Neural cell (in vitro differentiated cells): ENCODE measurements at regions not wholly inside any gene's neighbourhood (a gene's known extent, or its start where the extent isn't known, plus 50 kb on each side); places are given as distances from the start of the nearest gene placed in this dataset.

Experiments
- H2AFZ ChIP-seq: fragments of 200-600, 300-800 bp; sonication (generic), shearing (Covaris generic); 2 replicates; pipeline ENCODE4 v1.6.0; 2014; ENCODE audit warnings: low read depth, mild to moderate bottlenecking, antibody characterized with exemption, low read length, moderate library complexity
- H3F3A ChIP-seq: fragments of 200-600 bp; shearing (Covaris generic); 2 replicates; pipeline ENCODE4 v1.6.1; 2016; ENCODE audit warnings: mild to moderate bottlenecking, moderate library complexity, mixed read lengths, antibody characterized with exemption, low read length; ENCODE audit not compliant: insufficient read depth, poor library complexity, severe bottlenecking
- H3K27ac ChIP-seq: fragments of 200-600, 300-800 bp; sonication (generic), shearing (Covaris generic); 2 replicates; pipeline ENCODE4 v1.5.1; 2014; ENCODE audit warnings: mild to moderate bottlenecking, low read length, moderate library complexity
- H3K27me3 ChIP-seq: fragments of 300-800, 200-600 bp; sonication (generic), shearing (Covaris generic); 2 replicates; pipeline ENCODE4 v1.6.0; 2014; ENCODE audit warnings: mild to moderate bottlenecking, low read depth, low read length, moderate library complexity; ENCODE audit not compliant: insufficient read depth
- H3K36me3 ChIP-seq: fragments of 300-800, 200-600 bp; sonication (generic), shearing (Covaris generic); 2 replicates; pipeline ENCODE4 v1.5.1; 2014; ENCODE audit warnings: mild to moderate bottlenecking, antibody characterized with exemption, low read length, moderate library complexity; ENCODE audit not compliant: insufficient read depth
- H3K4me2 ChIP-seq: fragments of 300-800, 200-600 bp; sonication (generic), shearing (Covaris generic); 2 replicates; pipeline ENCODE4 v1.6.0; 2014; ENCODE audit warnings: mild to moderate bottlenecking, low read length
- H3K4me3 ChIP-seq: fragments of 300-800, 200-600 bp; sonication (generic), shearing (Covaris generic); 2 replicates; pipeline ENCODE4 v1.5.1; 2014; ENCODE audit warnings: mild to moderate bottlenecking, low read length, moderate library complexity
- H3K79me2 ChIP-seq: fragments of 200-600 bp; shearing (Covaris generic); replicated peaks from 2 replicates; pipeline ENCODE4 v1.6.0; 2014; ENCODE audit warnings: mild to moderate bottlenecking, low read length, moderate library complexity; ENCODE audit not compliant: insufficient read depth
- H3K9ac ChIP-seq: fragments of 300-800, 200-600 bp; sonication (generic), shearing (Covaris generic); 2 replicates; pipeline ENCODE4 v1.6.1; 2016; ENCODE audit warnings: mild to moderate bottlenecking, low read length, mixed read lengths
- H3K9me2 ChIP-seq: fragments of 200-600 bp; shearing (Covaris generic); 2 replicates; pipeline ENCODE4 v1.6.1; 2016; ENCODE audit warnings: mild to moderate bottlenecking, low read length, mixed read lengths; ENCODE audit not compliant: insufficient read depth
- H3K9me3 ChIP-seq: fragments of 200-600, 300-800 bp; sonication (generic), shearing (Covaris generic); 2 replicates; pipeline ENCODE4 v1.6.1; 2016; ENCODE audit warnings: mild to moderate bottlenecking, mixed run types, low read length, moderate library complexity, mixed read lengths
- H4K20me1 ChIP-seq: fragments of 200-600 bp; shearing (Covaris generic); 2 replicates; pipeline ENCODE4 v1.6.1; 2016; ENCODE audit warnings: mild to moderate bottlenecking, mixed run types; ENCODE audit not compliant: insufficient read depth
- CTCF ChIP-seq: fragments of 450-650 bp; IDR thresholded peaks from 2 replicates; pipeline ENCODE4 v1.5.1; 2014; ENCODE audit warnings: antibody characterized with exemption, mild to moderate bottlenecking, moderate library complexity; ENCODE audit not compliant: poor library complexity, severe bottlenecking
- EP300 ChIP-seq: fragments of 450-650 bp; conservative IDR thresholded peaks from 2 replicates; pipeline ENCODE4 v1.6.1; 2014; ENCODE audit warnings: antibody characterized with exemption, mild to moderate bottlenecking, moderate library complexity; ENCODE audit not compliant: poor library complexity, severe bottlenecking
- EZH2 ChIP-seq: fragments of 200-600, 300-800 bp; shearing (Covaris generic), sonication (generic); IDR thresholded peaks from 2 replicates; pipeline ENCODE4 v1.6.1; 2014; ENCODE audit warnings: antibody characterized with exemption, low read length, borderline replicate concordance, mild to moderate bottlenecking; ENCODE audit not compliant: insufficient read depth, poor library complexity, severe bottlenecking
- MXI1 ChIP-seq: fragments of 450-650 bp; conservative IDR thresholded peaks from 2 replicates; pipeline ENCODE4 v1.6.1; 2014; ENCODE audit warnings: antibody characterized with exemption, mild to moderate bottlenecking; ENCODE audit not compliant: poor library complexity, severe bottlenecking
- POLR2AphosphoS5 ChIP-seq: IDR thresholded peaks from 2 replicates; pipeline ENCODE4 v1.6.1; 2012
- RAD21 ChIP-seq: fragments of 450-650 bp; conservative IDR thresholded peaks from 2 replicates; pipeline ENCODE4 v1.6.1; 2014; ENCODE audit warnings: antibody characterized with exemption, mild to moderate bottlenecking, moderate library complexity
- REST ChIP-seq: IDR thresholded peaks from 2 replicates; pipeline ENCODE4 v1.6.1; 2012; ENCODE audit warnings: borderline replicate concordance
- SMC3 ChIP-seq: fragments of 450-650 bp; conservative IDR thresholded peaks from 2 replicates; pipeline ENCODE4 v1.6.1; 2014; ENCODE audit warnings: antibody characterized with exemption, mild to moderate bottlenecking, moderate library complexity; ENCODE audit not compliant: poor library complexity
- TAF1 ChIP-seq: IDR thresholded peaks from 2 replicates; pipeline ENCODE4 v1.6.1; 2012; ENCODE audit warnings: low read depth

GRCh38 chr20:12936524-12936923 lies 72.2 kb upstream of the SPTLC3 start:
- no peaks in the 10 kb centered on the region for H3K9me2 ChIP-seq
- no peak overlapping the region for H3K4me3 ChIP-seq
- no peaks in the 10 kb centered on the region for H3K79me2 ChIP-seq
- no peaks in the 10 kb centered on the region for H3K9me3 ChIP-seq
- no peak overlapping the region for H3K4me2 ChIP-seq
- no peak for TF ChIP-seq RAD21
- no peak for TF ChIP-seq SMC3
- no peak for TF ChIP-seq EZH2
- no peak for TF ChIP-seq REST
- TF ChIP-seq TAF1 = no peak
- no peak for TF ChIP-seq EP300
- TF ChIP-seq MXI1 = no peak
- no peak for TF ChIP-seq CTCF
- no peak for TF ChIP-seq POLR2AphosphoS5
- no peaks in the 10 kb centered on the region for H4K20me1 ChIP-seq
- H3K27me3 ChIP-seq = no peaks in the 10 kb centered on the region
- no peak overlapping the region for H2AFZ ChIP-seq
- H3K36me3 ChIP-seq = no peaks in the 10 kb centered on the region
- H3F3A ChIP-seq = no peaks in the 10 kb centered on the region
- no peak overlapping the region for H3K27ac ChIP-seq
- H3K9ac ChIP-seq = no peak overlapping the region

- H3F3A ChIP-seq = no peaks in the 10 kb centered on the region
- H3K9me3 ChIP-seq = no peaks in the 10 kb centered on the region
- H3K9me2 ChIP-seq = no peaks in the 10 kb centered on the region
- no peak overlapping the region for H3K4me3 ChIP-seq
- no peaks in the 10 kb centered on the region for H3K36me3 ChIP-seq
- H4K20me1 ChIP-seq = no peaks in the 10 kb centered on the region
- H3K79me2 ChIP-seq = no peaks in the 10 kb centered on the region
- H3K27ac ChIP-seq = no peak overlapping the region
- no peak overlapping the region for H3K9ac ChIP-seq
- no peak overlapping the region for H3K4me2 ChIP-seq
- no peaks in the 10 kb centered on the region for H3K27me3 ChIP-seq
- no peak overlapping the region for H2AFZ ChIP-seq
- no peak for TF ChIP-seq EZH2
- TF ChIP-seq RAD21 = no peak
- no peak for TF ChIP-seq REST
- no peak for TF ChIP-seq CTCF
- TF ChIP-seq EP300 = no peak
- no peak for TF ChIP-seq MXI1
- no peak for TF ChIP-seq TAF1
- no peak for TF ChIP-seq POLR2AphosphoS5
- no peak for TF ChIP-seq SMC3
Observed at GRCh38 chr20:12941025-12941424, 67.7 kb upstream of the SPTLC3 start.
